ENCODE measurements at regions not wholly inside any gene's neighbourhood (a gene's known extent, or its start where the extent isn't known, plus 50 kb on each side); places are given as distances from the start of the nearest gene placed in this dataset.

- no peak for DNase-seq
Observed at GRCh38 chr1:111556325-111557037, 53.0 kb upstream of the ADORA3 start.

GRCh38 chr1:111559736-111560279, 56.4 kb upstream of the ADORA3 start:
- DNase-seq, result no peak

GRCh38 chr1:111561328-111561727, 57.9 kb upstream of the ADORA3 start:
- no peak for DNase-seq

- DNase-seq, result no peak
Observed at GRCh38 chr1:111563619-111564018, 56.0 kb upstream of the RAP1A start.

GRCh38 chr1:111565079-111565478, 54.5 kb upstream of the RAP1A start:
- peak; percentile 37 for DNase-seq

GRCh38 chr1:111565968-111566367, 53.6 kb upstream of the RAP1A start:
- DNase-seq, result no peak

- no peak for DNase-seq
Observed at GRCh38 chr1:111568160-111568647, 51.4 kb upstream of the RAP1A start.
